H9 (cell line): ENCODE measurements at regions not wholly inside any gene's neighbourhood (a gene's known extent, or its start where the extent isn't known, plus 50 kb on each side); places are given as distances from the start of the nearest gene placed in this dataset.

Experiments used
- DNase-seq: peaks from one replicate; pipeline ENCODE4 v3.0.0-alpha.2; 2017
- H2AFZ ChIP-seq: one replicate; pipeline ENCODE4 v1.6.1; 2013; ENCODE audit warnings: mild to moderate bottlenecking, low read length, control low read depth, moderate library complexity
- H2AK5ac ChIP-seq: 2 replicates; pipeline ENCODE4 v1.6.1; 2013; ENCODE audit warnings: low read length, control low read depth, mixed read lengths; ENCODE audit not compliant: insufficient read length
- H2BK120ac ChIP-seq: one replicate; pipeline ENCODE4 v1.6.1; 2013; ENCODE audit warnings: low read depth, mild to moderate bottlenecking, low read length, control low read depth, inconsistent platforms; ENCODE audit not compliant: poor library complexity, severe bottlenecking
- H2BK12ac ChIP-seq: 2 replicates; pipeline ENCODE4 v1.6.1; 2013; ENCODE audit warnings: low read length, control low read depth, mixed read lengths, low read depth; ENCODE audit not compliant: insufficient read length
- H2BK15ac ChIP-seq: 2 replicates; pipeline ENCODE4 v1.6.1; 2013; ENCODE audit warnings: low read depth, low read length, control low read depth
- H2BK20ac ChIP-seq: one replicate; pipeline ENCODE4 v1.6.1; 2013; ENCODE audit warnings: low read depth, mild to moderate bottlenecking, low read length, control low read depth, inconsistent platforms; ENCODE audit not compliant: poor library complexity, severe bottlenecking
- H2BK5ac ChIP-seq: 2 replicates; pipeline ENCODE4 v1.6.1; 2013; ENCODE audit warnings: low read length, control low read depth, mixed read lengths; ENCODE audit not compliant: insufficient read length
- H3K14ac ChIP-seq: 2 replicates; pipeline ENCODE4 v1.6.1; 2013; ENCODE audit warnings: low read length, control low read depth; ENCODE audit not compliant: insufficient read depth
- H3K18ac ChIP-seq: 2 replicates; pipeline ENCODE4 v1.6.1; 2013; ENCODE audit warnings: low read depth, mild to moderate bottlenecking, mixed read lengths, low read length, control low read depth; ENCODE audit not compliant: insufficient read length
- H3K23ac ChIP-seq: 2 replicates; pipeline ENCODE4 v1.6.1; 2013; ENCODE audit warnings: low read length, control low read depth, mixed read lengths, low read depth; ENCODE audit not compliant: insufficient read length
- H3K23me2 ChIP-seq: 2 replicates; pipeline ENCODE4 v1.6.1; 2013; ENCODE audit warnings: low read depth, mild to moderate bottlenecking, mixed read lengths, low read length, control low read depth; ENCODE audit not compliant: insufficient read length, poor library complexity, severe bottlenecking
- H3K27ac ChIP-seq: 2 replicates; pipeline ENCODE4 v1.5.1; 2013; ENCODE audit warnings: low read length, control low read depth, mixed read lengths, low read depth; ENCODE audit not compliant: insufficient read length
- H3K27me3 ChIP-seq: 2 replicates; pipeline ENCODE4 v1.6.1; 2013; ENCODE audit warnings: low read length, control low read depth, inconsistent platforms; ENCODE audit not compliant: insufficient read depth
- H3K4ac ChIP-seq: 2 replicates; pipeline ENCODE4 v1.6.1; 2013; ENCODE audit warnings: low read depth, mild to moderate bottlenecking, control low read depth, inconsistent platforms, low read length, moderate library complexity
- H3K4me1 ChIP-seq: 2 replicates; pipeline ENCODE4 v1.6.1; 2013; ENCODE audit warnings: low read length, control low read depth, inconsistent platforms; ENCODE audit not compliant: insufficient read depth
- H3K4me2 ChIP-seq: 2 replicates; pipeline ENCODE4 v1.6.1; 2013; ENCODE audit warnings: low read length, control low read depth, mixed read lengths; ENCODE audit not compliant: insufficient read length, insufficient read depth
- H3K56ac ChIP-seq: 2 replicates; pipeline ENCODE4 v1.6.1; 2013; ENCODE audit warnings: low read depth, mild to moderate bottlenecking, mixed read lengths, low read length, control low read depth; ENCODE audit not compliant: insufficient read length
- H3K79me1 ChIP-seq: 2 replicates; pipeline ENCODE4 v1.6.1; 2013; ENCODE audit warnings: low read depth, mild to moderate bottlenecking, moderate library complexity, low read length, control low read depth, inconsistent platforms; ENCODE audit not compliant: insufficient read depth, poor library complexity, severe bottlenecking
- H3K79me2 ChIP-seq: 2 replicates; pipeline ENCODE4 v1.6.1; 2013; ENCODE audit warnings: low read length, control low read depth, inconsistent platforms; ENCODE audit not compliant: insufficient read depth
- H3K9ac ChIP-seq: 2 replicates; pipeline ENCODE4 v1.6.1; 2013; ENCODE audit warnings: low read length, control low read depth, mixed read lengths; ENCODE audit not compliant: insufficient read length; ENCODE audit errors: extremely low read depth
- H3K9me3 ChIP-seq: one replicate; pipeline ENCODE4 v1.6.1; 2013; ENCODE audit warnings: low read depth, low read length, inconsistent platforms; ENCODE audit not compliant: control insufficient read depth
- H3T11ph ChIP-seq: one replicate; pipeline ENCODE4 v1.6.1; 2013; ENCODE audit warnings: mild to moderate bottlenecking, low read length, control low read depth, inconsistent platforms
- H4K20me1 ChIP-seq: one replicate; pipeline ENCODE4 v1.6.1; 2013; ENCODE audit not compliant: control insufficient read depth, insufficient read length, insufficient read depth
- H4K5ac ChIP-seq: 2 replicates; pipeline ENCODE4 v1.6.1; 2013; ENCODE audit warnings: low read depth, mild to moderate bottlenecking, mixed read lengths, low read length, control low read depth; ENCODE audit not compliant: insufficient read length
- H4K8ac ChIP-seq: replicated peaks from 2 replicates; pipeline ENCODE4 v1.6.1; 2013; ENCODE audit warnings: low read length, control low read depth, mixed read lengths, low read depth; ENCODE audit not compliant: insufficient read length
- H4K91ac ChIP-seq: 2 replicates; pipeline ENCODE4 v1.6.1; 2013; ENCODE audit warnings: low read depth, mild to moderate bottlenecking, moderate library complexity, mixed read lengths, low read length, control low read depth; ENCODE audit not compliant: insufficient read length
- H3K27ac Mint-ChIP-seq, 3 experiments: 2 replicates in 2 of 3; 3 replicates in 1 of 3; pipeline ENCODE4 v1.8.0; 2020 to 2021; ENCODE audit warnings: mixed read lengths in 3 of 3, mild to moderate bottlenecking in 1 of 3, moderate library complexity in 1 of 3
- H3K27me3 Mint-ChIP-seq: 2 replicates; pipeline ENCODE4 v1.8.0; 2021; ENCODE audit warnings: low read depth, mild to moderate bottlenecking, moderate library complexity, mixed read lengths
- H3K36me3 Mint-ChIP-seq, 3 experiments: 2 replicates in 2 of 3; 3 replicates in 1 of 3; pipeline ENCODE4 v1.8.0; 2020 to 2021; ENCODE audit warnings: low read depth in 3 of 3, mixed read lengths in 3 of 3; ENCODE audit not compliant: insufficient read depth in 1 of 3
- H3K4me1 Mint-ChIP-seq, 2 experiments: 2 replicates each; pipeline ENCODE4 v1.8.0; 2020; ENCODE audit warnings: mixed read lengths in 2 of 2
- H3K4me3 Mint-ChIP-seq, 2 experiments: 2 replicates in 1 of 2; 3 replicates in 1 of 2; pipeline ENCODE4 v1.8.0; 2020 to 2021; ENCODE audit warnings: mild to moderate bottlenecking in 2 of 2, mixed read lengths in 2 of 2, moderate library complexity in 1 of 2
- H3K9me3 Mint-ChIP-seq, 2 experiments: 2 replicates in 1 of 2; 3 replicates in 1 of 2; pipeline ENCODE4 v1.8.0; 2020; ENCODE audit warnings: mild to moderate bottlenecking in 2 of 2, mixed read lengths in 2 of 2, moderate library complexity in 1 of 2
- CTCF ChIP-seq: fragments of 200-600 bp; sonication (generic); conservative IDR thresholded peaks from 3 replicates; pipeline ENCODE4 v1.8.0; 2021; ENCODE audit warnings: antibody characterized with exemption, mild to moderate bottlenecking
- WGBS: extraction: QIAGEN DNeasy Blood & Tissue Kit; methylation state at CpG from one replicate; pipeline ENCODE4 v1.1.7; 2013; ENCODE audit warnings: missing lambda C conversion rate, low lambda C conversion rate, mixed read lengths; ENCODE audit not compliant: insufficient read length; ENCODE audit errors: extremely low coverage; 5-methylcytosine and 5-hydroxymethylcytosine counted together

DNA sequence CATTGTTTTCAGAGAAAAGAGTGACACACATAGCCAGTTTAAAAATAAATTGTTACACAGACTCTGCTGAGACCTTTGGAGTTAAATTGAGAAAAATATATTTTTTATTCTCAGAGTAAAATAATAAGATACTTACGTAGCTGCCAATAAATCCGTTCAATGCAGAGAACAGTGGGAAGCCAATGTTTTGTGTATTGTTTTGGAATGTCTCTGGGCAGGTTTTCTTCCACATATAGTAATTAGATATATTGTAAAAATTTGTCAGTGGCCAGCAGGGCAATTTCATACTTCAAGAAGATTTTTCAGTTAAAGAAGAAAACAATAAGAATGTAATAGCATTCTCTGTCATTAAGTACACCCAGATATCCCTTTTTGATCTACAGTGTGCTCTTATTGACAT lies 999.5 kb upstream of the INTU start:
- H3K79me1 ChIP-seq = no peaks in the 10 kb centered on the region
- H3K56ac ChIP-seq = no peak overlapping the region
- no peaks in the 10 kb centered on the region for H3K27me3 Mint-ChIP-seq
- no peak overlapping the region for H3K27ac Mint-ChIP-seq
- H2AFZ ChIP-seq = no peak overlapping the region
- no peak overlapping the region for H4K91ac ChIP-seq
- TF ChIP-seq CTCF = no peak
- H3K9me3 ChIP-seq = no peaks in the 10 kb centered on the region
- no peak overlapping the region for H2BK20ac ChIP-seq
- H4K5ac ChIP-seq = no peak overlapping the region
- no peak overlapping the region for H2AK5ac ChIP-seq
- no peaks in the 10 kb centered on the region for H3K4me1 Mint-ChIP-seq
- no peaks in the 10 kb centered on the region for H3K9me3 Mint-ChIP-seq
- H3K27me3 ChIP-seq = no peaks in the 10 kb centered on the region
- no peak overlapping the region for H3K18ac ChIP-seq
- no peaks in the 10 kb centered on the region for H4K20me1 ChIP-seq
- no peak overlapping the region for H3K23ac ChIP-seq
- H3K79me2 ChIP-seq = no peaks in the 10 kb centered on the region
- H3K4me1 ChIP-seq = no peaks in the 10 kb centered on the region
- H3K9ac ChIP-seq = no peak overlapping the region
- H3K27ac ChIP-seq = no peak overlapping the region
- no peak for DNase-seq
- no peak overlapping the region for H2BK12ac ChIP-seq
- no peak overlapping the region for H2BK120ac ChIP-seq
- H2BK5ac ChIP-seq = no peak overlapping the region
- H3K4ac ChIP-seq = no peak overlapping the region
- no peak overlapping the region for H3T11ph ChIP-seq
- H2BK15ac ChIP-seq = no peak overlapping the region
- H3K36me3 Mint-ChIP-seq = no peaks in the 10 kb centered on the region
- H3K4me2 ChIP-seq = no peak overlapping the region
- no CpG with 5 or more reads among the region's 2 CpGs for WGBS
- no peak overlapping the region for H3K14ac ChIP-seq
- H3K23me2 ChIP-seq = no peaks in the 10 kb centered on the region
- H4K8ac ChIP-seq = no peak overlapping the region
- no peak overlapping the region for H3K4me3 Mint-ChIP-seq
